HG03442 (cell line): ENCODE measurements at regions not wholly inside any gene's neighbourhood (a gene's known extent, or its start where the extent isn't known, plus 50 kb on each side); places are given as distances from the start of the nearest gene placed in this dataset.

Source experiments
- ATAC-seq: cut with Tn5 transposase; IDR thresholded peaks from one replicate; pipeline ENCODE4 v1.9.1; 2021; ENCODE audit warnings: mild to moderate bottlenecking, moderate library complexity; ENCODE audit not compliant: unreplicated experiment

DNA sequence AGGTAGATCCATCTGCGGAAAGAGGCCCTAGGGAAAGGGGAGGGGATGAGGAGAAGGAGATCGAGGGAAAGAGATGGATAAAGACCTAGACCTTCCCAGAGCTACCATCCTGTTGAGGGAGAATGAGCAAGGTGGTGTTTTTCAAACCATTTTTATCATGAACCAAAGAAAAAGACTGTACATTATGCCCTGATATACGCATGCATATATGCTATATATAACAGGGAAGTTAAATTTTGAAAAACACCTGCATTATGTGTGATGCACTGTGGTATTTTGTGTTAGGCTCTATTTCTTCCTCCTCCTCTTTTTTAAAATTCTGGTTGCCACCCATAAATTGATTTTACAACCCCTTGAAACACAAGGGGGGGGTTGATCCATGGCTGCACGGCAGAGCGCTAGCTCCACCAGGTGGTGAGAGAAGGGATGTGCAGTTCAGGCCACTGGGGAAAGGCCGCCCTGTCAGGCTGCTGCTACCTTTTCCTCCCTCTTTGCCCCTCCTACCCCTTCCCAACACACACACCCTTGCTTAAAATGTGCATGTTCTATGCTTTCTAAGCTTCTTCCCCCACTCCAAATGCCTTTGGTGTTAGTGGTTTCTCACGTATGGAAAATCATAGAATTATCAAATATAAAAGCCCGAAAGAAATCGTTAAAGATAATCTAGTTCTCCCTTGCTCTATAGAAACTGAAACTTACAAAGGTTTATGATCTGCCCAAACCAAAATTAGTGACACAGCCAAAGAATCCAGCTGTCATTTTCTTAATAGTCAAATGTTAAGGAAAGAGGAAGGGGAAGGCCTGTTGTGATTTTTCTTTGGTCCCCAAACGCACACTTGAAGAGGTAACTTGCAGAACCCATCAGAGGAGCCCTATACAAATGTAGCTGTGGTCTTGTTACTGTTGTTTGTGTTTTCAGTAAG, 262.0 kb upstream of the UMPS start:
- ATAC-seq, result no peak

DNA sequence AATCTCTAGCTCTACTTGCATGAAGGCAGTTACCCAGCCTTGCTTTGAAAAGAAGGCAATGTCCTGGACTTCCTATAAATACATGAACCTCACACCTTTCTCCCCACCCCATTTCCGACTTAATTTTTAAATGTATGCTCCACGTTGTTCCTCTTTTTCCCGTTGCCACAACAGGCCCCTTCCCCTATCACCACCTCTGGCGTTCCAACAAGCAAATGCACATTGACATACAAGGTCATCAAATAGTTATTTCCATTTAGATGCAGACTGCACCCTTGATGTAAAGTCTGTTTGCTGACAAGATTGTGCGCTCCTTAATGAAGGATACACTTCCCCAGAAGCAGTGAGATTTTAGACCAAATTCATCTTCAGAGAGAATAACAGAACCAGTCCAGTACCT, 260.7 kb upstream of the UMPS start:
- no peak for ATAC-seq

DNA sequence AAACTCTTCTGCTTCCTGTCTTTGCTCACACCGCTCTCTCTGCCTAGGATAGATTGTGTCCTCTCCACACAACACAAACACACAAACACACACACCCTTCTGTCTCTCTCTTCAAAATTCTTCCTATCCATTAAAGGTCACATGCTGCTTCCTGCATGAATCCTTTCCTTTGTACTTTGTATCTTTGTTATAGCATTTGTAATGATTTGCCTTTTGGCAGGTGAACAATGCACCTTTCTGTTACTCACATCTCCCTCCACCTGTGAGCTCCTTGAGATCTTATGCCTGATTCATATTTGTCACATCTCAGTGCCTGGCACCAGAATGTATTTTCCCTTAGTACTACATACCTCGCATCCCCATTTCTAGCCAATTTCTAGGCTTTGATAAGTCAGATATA, 251.4 kb upstream of the UMPS start:
- ATAC-seq, result no peak

DNA sequence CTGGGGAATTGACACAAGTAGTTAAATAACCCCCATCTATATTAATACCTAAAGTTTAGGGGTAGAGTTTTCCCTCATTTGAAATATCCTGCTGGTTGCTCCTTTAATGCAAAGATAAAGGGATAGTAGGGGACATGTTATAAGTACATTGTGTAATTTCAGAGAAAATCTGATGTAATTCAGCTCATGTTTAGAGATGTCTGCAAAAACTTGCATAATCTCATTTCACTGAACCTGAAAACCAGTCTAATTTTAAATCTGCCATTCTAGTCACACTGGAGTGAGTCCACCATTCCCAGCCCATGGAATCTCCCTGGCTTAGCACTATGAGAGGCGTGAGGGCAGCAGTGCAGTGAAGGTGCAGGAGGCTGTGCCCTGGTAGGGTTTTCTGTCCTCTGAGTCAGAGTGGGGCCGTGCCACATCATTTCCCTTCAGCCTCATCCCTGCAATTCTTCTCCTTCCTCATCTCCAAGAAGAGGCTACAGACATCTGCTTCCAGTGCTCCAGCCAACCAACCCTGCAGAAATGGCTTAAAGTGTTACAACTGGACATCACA, 246.3 kb upstream of the UMPS start:
- ATAC-seq, result no peak

DNA sequence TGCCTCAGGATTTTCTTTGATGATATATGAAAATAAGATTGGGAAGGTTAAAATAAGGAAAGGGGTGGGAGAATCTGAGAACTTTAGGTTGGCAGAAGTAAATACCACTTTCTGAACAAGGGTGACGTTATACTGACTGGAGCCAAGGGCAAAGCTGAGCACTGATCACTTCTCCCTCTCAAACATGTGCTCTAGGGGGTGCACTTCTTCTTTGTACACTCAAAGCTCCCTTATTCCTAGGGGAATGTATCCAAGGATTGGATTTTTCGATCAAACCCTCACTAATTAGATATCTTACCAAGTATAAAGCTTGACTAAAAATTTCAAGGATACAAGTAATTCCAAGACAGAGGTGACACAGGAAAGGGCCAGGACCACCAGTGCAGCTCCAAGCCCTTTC, 243.9 kb upstream of the UMPS start:
- no peak for ATAC-seq

DNA sequence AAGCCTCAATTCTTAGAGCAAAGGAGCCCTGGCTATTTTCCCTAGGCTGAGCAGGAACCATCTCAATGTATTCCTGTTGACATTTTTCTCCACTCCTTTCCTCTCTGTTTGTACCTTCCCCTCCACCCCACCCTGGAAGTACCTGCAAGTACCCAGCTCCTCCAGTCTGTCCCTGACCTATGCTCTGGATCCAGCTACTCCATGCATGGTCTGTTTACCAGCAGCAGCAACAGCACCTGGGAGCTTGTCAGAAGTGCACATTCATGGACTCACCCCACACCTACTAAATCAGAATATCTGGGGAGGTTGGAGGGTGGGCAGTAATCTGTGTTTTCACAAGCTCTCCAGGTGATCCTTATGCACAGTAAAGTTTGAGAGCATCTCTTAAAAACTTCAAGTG, 240.7 kb upstream of the UMPS start:
- ATAC-seq, result no peak

DNA sequence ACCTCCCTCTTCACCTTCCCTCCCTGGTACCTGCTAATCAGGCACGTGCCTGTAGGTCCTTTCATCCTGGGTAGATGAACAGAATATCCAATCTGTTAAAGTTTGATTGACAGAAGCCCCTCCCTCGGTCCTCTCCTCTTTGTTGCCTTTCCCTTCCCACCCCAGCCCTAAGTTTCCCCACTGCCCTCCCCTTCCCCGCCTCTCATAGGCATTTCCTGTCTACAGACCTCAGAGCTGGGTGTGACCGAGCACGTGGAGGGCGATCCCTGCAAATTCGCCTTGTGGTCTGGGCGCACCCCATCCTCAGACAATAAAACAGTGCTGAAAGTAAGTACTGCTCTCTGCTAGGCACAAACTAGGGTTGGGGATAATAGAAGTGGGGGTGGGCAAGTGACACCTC, 239.2 kb upstream of the UMPS start:
- ATAC-seq, result no peak

DNA sequence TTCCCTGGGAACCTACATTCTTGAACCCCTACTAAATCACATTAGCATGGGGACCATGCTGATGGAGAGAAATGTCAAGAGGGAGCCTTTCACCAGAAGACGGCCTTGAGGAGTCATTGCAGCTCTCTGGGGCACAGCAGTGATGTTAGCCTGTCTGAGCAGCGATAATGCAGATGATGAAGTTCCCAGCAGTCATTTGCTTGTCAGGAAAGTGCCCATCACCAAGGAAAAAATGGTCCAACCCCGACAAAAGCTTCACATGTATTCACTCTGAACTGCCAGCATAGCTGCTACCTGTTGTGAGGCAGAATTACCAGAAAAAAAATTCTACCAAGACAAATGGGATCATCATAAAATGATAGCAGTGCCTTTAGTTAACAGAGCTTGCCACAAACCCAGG, 238.4 kb upstream of the UMPS start:
- ATAC-seq, result no peak

DNA sequence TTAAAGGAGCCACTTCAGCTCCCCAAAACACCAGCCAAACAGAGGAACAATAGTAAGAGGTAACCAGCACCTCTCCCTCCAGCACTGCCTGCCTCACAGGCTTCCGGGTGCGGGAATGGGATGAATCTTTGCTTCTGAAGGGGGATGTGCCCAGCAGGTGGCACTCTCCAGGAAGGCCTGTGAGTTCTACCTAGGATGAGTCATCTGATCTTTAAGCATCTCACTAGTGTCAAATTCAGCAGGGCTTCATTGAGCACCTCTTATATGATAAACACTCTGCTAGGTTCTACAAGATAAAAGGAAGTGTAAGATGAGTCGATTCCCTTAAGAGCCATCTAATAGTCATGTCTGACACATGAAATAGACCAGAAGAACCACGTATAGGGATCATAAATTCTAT, 237.4 kb upstream of the UMPS start:
- no peak for ATAC-seq

DNA sequence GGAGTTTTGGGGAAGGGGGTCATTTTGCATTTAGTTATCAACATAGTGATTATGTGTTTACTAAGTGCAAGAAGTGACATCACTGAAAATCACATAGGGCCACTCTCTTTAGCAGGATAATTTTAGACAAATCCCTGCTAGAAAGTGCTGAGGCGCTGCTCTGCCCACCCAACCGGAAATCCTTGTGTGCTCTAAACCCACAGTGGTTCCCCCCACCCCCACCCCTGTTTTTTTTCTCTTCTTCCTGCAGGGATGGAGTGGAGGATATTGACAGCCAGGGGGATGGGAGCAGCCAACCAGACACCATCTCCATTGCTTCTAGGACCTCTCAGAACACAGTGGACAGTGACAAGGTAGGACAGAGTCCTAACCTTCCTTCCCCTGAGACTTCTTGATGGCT, 234.2 kb upstream of the UMPS start:
- no peak for ATAC-seq

DNA sequence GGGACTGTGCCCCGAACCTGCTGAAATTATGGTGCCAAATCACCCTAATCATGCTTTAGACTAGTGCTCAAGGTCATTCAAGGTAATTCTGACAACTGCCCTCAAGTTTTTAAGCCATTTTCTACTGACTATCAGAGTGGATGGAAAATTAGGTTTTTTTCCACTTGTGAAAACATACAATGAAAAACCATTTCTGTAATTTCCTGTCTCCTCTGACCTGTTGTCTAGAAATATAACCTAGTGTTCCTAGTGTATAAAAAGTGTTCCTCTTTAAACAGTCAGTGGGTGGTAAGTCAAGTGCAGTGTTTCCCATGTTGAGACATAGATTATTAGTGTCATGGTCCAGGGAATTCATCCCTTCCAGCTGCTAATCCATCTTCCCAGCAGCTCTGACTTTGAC, 232.8 kb upstream of the UMPS start:
- no peak for ATAC-seq

DNA sequence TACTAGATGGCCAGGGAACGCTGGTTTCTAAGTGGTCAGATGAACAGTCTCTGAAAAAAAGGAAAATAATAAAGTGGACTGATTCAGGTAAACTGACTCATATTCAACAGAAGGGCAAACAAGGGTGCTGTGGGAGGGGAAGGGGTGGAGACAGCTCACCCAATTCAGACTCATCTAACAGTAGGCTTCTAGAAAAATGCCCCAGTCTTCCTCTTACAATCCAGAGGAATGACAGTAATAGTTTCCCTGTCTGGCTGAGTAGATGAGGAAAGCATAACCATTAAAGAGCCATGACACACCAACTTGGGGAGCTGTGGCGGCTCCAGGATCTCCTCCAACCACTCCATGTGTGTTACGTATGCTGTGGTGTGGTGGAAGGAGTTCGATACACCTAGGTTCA, 231.4 kb upstream of the UMPS start:
- ATAC-seq, result no peak

DNA sequence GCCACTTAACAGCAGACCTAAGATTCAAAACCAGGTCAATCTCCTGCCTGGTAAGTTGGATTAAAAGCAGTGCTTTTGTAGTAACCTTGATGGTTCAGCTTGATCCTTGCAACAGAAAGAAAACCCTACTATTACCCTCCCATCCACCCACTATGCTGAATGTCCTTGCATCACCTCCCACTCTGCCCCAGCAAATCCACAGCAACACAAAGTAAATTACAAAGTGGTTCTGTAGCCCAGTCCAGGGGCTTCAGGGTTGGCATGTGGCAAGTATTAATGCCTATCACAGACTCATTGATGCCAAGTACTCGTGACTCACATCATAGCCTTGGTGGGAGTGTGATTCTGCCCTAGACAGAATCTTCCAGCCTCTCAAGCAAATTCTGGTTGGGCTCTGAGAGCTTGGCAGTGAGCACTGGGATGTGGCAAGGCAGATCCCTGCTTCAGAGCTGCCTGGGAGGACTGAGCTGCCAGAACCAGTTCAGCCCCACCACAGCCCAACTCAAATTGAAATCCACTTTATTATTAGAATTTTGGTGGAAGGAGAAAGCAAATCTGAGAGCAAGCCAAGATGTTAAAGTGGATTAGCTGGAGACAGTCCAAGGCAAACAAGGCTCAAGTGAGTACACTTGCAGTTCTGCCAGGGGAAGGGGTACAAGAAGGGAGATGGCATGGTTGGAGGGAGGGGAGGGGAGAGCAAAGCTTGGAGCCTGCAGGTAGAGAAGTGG, 225.8 kb upstream of the UMPS start:
- ATAC-seq, result no peak

DNA sequence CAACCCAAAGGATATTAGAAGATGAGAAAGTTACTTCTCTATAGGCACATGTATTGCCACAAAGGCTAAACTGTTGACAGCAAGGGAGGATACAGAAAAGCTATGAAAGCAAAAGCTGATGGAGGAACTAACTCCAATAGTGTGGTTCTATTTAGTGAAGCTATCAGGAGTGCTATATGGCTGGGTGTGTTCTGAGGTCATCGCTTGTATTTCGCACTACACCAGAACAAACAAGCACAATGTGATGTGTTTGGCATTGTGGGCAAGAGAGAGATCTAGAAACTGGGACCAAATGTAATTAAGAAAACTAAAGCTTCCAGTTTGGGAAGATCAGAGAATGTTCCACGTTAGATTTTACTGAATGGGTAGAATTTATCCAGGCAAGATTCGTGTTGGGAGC, 220.4 kb upstream of the UMPS start:
- ATAC-seq, result no peak

DNA sequence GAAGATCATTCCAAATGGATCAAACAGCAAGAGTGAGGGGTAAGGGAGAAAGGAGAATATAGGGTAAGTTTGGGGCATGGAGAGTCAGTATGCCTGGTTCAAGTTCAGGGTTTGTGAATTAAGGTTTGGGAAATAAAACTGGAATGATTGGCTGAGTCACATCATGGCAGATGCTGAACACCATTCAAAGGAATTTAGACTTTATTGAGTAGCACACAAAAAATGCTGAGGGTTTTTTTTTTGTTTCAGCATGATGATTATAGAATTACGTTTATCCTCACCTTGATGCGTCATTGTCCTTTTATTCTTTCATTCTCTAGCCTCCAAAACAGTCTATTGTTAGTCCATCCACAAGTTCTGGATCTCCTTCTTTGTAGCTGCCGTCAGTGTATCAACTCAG, 220.0 kb upstream of the UMPS start:
- ATAC-seq, result no peak

DNA sequence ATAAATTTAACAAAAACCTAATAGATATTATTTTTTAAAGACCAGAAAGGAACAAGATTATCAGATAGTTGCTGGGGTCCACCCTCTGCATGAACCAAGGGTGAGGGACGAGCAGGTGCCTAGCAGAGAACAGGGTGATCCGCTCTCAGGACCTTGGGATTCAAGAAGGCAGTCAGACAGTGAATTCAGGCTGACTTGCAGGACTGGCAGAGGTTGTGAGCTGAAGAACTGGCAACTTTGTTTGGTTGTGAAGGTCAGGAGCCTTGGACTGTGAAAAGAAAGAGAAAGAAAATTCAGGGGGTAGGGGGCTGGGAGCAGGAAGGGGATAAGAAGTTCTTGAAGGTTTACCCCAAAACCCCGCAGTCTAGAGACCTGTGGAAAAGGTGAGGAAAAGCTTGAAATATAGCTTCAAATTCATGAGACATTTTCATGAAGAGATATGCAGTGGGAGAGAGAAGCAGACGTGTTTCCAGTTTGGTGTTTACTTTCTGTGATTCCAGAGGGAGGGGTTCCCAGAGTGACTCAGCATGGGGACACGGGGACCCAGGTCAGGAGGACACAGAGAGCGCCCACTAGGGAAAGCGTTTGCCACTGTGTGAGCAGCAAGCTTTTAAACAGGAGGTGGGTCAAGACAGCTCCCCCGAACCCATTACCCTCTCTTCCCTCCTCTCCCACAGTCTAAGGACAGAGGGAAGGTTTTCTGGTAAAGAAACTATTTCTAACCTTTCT, 217.2 kb upstream of the UMPS start:
- no peak for ATAC-seq

DNA sequence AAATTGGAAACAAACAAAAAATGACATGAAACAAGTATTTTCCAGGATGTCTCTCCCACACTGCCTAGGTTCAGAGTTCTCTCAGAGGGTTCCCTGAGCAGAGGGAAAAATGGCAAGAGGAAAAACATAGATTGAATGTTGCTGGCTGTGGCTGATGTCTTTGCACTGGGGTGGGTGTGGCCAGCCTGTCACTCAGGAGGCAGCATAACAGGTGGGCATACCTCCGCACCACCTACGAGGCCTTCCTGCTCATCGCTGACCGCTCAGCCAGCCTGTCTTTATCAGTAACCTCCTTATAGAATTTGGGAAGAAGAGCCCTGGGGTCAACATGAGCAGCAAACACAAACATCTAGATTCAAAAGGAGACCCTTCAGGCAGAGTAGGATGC, 216.6 kb upstream of the UMPS start:
- no peak for ATAC-seq

DNA sequence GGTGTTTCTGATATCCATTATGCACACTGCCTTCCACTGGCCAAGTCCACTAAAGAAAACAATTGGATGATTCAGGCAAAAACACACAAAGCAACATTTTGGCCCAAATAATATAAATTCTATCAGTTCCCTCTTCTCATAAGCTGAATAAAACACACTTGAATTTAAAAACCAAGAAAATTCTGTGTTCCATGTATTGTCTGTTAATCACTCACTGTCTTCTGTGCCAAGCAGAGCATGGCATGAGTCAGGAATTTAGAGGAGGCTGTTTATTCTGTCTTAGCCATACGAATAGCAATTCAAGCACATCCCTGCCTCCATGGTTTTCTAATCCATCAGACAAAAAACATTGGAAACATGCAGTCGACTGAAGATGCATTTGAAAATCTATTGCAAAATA, 215.6 kb upstream of the UMPS start:
- ATAC-seq, result no peak

DNA sequence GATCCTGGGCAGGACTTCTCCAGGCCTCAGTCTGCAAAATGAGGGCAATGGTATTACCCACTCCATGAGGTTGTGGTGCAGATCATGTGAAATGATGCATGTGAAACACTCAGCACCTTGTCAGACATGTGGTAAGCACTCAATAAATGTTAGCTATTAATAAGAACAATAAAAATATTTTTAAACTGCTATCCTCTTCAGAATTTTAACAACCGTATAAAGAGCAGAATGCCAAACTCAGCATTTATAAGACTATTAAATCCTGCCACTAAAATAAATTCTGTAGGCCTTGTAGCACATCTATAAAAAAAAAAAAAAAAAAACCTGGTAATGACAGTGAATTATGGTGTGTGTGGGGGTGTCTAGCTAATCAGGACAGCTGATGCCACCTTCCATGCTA, 213.9 kb upstream of the UMPS start:
- no peak for ATAC-seq

DNA sequence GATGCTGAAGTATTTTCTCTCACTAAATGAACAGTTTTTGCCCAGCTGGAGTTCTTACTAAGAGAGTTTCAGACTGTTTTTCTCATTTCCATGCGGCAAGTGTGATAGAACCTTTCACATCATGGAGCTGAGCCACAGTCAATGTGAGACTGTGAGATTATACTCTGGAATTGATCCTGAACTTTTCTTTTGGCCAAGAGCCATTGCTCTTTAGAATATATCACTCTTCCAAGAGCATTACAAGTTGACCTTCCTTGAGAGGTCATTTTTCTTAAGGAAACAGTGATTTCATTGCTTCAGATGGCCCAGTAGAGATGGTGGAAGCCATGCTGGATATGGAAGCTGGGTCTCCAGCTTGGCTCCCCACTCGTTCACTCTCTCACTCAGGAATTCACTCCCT, 212.9 kb upstream of the UMPS start:
- no peak for ATAC-seq

DNA sequence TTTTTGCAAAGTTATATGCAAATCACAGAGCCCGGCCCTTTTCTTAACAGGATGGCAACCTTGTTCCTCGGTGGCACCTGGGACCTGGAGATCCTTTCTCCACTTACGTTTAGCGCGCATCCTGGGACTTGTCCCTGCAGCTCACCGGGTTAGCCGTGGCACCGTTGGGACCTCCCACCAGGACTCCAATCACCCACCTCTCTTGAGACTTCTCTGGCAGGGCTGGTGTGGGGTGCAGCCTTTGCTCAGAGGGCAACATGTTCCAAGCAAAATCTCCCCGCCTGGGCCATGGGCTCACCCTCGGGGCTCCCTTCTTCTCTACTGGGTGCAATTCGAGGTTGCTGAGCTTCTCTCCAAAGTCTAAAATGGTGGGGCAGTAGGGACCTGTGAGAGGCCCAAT, 211.9 kb upstream of the UMPS start:
- ATAC-seq, result no peak
